Activated effector memory CD4-positive, alpha-beta T cell treated with Interleukin-2 at 50 U/mL for 16 hours (primary cell): ENCODE measurements at regions not wholly inside any gene's neighbourhood (a gene's known extent, or its start where the extent isn't known, plus 50 kb on each side); places are given as distances from the start of the nearest gene placed in this dataset.

Source experiments
- DNase-seq: peaks from one replicate; pipeline ENCODE4 v3.0.0-alpha.2; 2020

GRCh38 chrY:21295206-21295605 is 215.9 kb upstream of the RBMY1B start:
- DNase-seq = no peak

- DNase-seq = no peak
Measured at GRCh38 chrY:21302278-21302677, 208.9 kb upstream of the RBMY1B start.

- DNase-seq = no peak
Measured at GRCh38 chrY:21315366-21315765, 195.8 kb upstream of the RBMY1B start.
